ENCODE measurements at regions not wholly inside any gene's neighbourhood (a gene's known extent, or its start where the extent isn't known, plus 50 kb on each side); places are given as distances from the start of the nearest gene placed in this dataset.
"Not testable (repeated sequence)": the region's sequence is repeated elsewhere in the genome, so short reads cannot be mapped to it uniquely, and the experiment has no call there.

DNA sequence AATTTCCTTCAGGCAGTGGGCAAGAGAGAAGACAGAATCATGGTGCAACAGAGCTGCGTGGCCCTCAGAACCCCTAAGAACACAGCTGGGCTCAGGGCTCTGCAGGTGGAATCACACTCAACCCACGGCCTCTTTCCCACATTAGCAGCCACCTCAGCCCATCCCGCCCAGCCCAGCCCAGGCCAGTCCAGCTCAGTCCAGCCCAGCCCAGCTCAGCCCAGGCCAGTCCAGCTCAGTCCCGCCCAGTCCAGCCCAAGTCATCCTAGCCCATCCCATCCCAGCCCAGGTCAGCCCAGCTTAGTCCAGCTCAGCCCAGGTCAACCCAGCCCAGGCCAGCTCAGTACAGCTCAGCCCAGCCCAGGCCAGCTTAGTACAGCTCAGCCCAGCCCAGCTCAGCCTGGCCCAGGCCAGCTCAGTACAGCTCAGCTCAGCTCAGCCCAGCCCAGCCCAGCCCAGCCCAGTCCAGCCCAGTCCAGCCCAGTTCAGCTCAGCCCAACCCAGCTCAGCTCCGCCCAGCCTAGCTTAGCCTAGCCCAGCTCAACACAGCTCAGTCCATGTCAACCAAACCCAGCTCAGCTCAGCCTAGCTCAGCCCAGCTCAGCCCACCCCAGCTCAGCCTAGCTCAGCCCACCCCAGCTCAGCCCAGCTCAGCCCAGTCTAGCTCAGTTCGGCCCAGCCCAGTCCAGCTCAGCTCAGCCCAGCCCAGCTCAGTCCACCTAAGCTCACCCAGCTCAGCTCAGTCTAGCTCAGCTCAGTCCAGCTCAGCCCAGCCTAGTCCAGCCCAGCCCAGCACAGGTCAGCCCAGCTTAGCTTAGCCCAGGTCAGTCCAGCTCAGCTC is 183.1 kb downstream of the TMEM121 start:
- DNase-seq (ENCODE audit: extremely low read depth, low read depth) = no peak
- TF ChIP-seq CTCF (IDR thresholded peaks at IDR 0.05; ENCODE audit: low read depth, low read length) = no peak

- DNase-seq (ENCODE audit: extremely low read depth, low read depth) = no peak
- TF ChIP-seq CTCF (IDR thresholded peaks at IDR 0.05; ENCODE audit: low read depth, low read length) = no peak
Observed at GRCh38 chr14:105710119-105711043, 184.0 kb downstream of the TMEM121 start.

GRCh38 chr14:105711044-105711620 is 184.7 kb downstream of the TMEM121 start:
- DNase-seq (ENCODE audit: extremely low read depth, low read depth) = no peak

GRCh38 chr14:105711841-105712460 is 185.6 kb downstream of the TMEM121 start:
- TF ChIP-seq CTCF (IDR thresholded peaks at IDR 0.05; ENCODE audit: low read depth, low read length) = no peak
- DNase-seq (ENCODE audit: extremely low read depth, low read depth) = no peak

More at GRCh38 chr14:105711044-105711620, 184.7 kb downstream of the TMEM121 start:
- TF ChIP-seq CTCF (IDR thresholded peaks at IDR 0.05; ENCODE audit: low read depth, low read length) = no peak

DNA sequence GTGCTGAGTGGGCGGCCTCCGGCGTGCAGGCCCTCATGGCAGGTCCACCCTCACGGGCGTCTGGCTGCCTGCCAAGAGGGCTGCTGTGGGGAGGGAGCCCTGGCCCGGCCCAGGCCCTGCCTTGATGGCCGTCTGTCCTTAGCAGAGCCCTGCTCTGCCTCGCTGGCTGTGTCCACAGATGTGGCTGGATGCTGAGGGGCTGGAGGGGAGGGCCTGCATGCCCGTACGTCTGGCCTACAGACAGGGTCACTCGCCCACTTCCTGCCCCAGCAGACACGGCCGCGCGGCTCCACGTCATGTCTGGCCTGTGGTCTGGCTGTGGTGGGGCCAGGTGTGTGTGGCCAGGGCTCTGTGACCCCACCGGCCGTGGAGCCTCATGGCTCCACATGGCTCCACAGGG is 186.3 kb downstream of the TMEM121 start:
- not testable (repeated sequence) for DNase-seq (ENCODE audit: extremely low read depth, low read depth)

- DNase-seq (ENCODE audit: extremely low read depth, low read depth) = not testable (repeated sequence)
Observed at GRCh38 chr14:105713160-105713559, 186.8 kb downstream of the TMEM121 start.

DNA sequence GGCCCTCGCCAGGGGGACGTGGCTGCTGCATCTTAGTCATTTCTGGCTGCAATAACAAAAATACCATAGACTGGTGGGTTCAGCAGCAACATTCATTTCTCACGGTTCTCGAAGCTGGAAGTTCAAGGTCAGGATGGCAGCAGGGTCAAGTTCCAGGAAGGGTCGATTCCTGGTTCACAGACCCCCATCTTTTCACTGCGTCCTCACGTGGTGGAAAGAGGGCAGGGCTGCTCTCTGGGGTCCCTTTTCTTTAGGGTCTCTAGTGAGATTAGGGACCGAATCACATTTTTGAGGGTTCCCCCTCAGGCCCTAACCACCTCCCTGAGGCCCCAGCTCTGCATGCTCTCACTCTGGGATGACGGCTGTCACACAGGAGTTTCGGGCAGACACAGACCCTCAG is 187.5 kb downstream of the TMEM121 start:
- not testable (repeated sequence) for DNase-seq (ENCODE audit: extremely low read depth, low read depth)

GRCh38 chr14:105718787-105719186 is 192.4 kb downstream of the TMEM121 start:
- DNase-seq (ENCODE audit: extremely low read depth, low read depth) = not testable (repeated sequence)

DNA sequence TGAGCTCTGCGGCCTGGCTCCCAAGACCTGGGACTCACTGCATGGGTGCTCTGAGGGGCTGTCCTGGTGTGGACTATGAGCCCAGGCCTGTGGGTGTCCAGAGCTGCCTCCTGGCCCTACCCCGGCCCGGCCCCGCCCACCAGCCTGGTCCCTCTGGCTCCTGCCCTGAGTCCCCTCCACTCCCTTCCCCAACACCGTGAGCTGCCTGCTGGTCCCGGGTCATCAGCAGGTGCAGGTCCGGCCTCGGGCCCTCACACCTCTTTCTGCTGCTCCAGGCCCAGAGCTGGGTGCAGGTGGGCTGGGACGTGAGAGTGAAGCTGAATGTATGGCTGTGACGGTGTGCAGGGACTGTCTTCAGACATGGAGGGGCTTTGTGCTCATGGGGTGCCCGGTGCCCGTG is 193.7 kb downstream of the TMEM121 start:
- not testable (repeated sequence) for DNase-seq (ENCODE audit: extremely low read depth, low read depth)

DNA sequence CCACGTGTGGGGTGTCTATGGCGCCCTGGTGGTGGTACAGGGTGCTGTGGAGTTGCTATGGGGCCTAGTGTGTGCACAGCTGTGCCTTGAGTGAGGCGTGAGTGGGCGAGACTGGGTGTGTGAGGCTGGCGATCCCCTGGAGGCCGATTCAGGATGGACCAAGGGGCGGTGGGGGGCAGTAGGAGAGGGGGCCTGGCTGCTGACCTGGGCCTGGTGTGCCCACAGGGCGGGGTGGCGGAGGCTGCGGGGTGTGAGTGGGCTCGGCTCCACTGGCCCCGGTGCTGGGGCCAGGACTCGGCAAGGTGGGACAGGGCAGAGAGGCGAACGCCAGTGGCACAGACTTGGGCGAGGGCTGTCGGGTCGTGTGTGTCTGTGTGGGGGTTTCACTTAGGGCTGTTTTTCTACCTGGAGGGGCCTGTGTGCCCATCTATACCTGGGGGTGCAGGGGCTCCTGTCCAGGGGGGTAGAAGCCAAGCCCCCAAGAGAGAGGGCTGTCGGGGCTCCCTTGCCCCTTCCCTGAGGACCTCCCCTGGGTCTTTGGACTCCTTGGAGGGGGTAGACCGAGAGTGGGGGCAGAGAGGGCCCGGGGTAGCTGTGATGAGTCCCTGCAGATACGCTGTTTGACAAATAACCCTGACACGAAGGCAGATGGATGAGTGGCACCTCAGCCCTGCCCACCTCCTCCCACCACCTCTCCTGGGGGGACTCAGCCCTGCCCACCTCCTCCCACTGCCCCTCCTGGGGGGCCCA is 194.6 kb downstream of the TMEM121 start:
- not testable (repeated sequence) for DNase-seq (ENCODE audit: extremely low read depth, low read depth)

DNA sequence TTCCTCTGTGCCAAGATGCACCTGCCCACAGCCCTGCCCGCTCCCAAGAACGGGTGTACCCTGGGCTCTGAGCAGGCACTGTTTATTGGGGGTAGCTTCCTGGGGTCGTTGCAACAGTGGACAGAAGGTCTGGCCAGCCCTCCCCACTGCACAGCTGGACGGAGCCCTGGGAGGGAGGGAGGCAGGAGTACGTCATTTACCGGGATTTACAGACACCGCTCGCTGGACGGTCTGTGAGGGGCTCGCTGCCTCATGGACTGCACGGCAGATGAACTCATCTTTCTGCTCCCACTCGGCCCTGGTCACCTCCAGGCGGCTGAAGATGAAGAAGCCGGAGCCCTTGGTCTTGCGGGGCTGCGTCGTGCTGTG is 195.2 kb downstream of the TMEM121 start:
- DNase-seq (ENCODE audit: extremely low read depth, low read depth) = not testable (repeated sequence)

DNA sequence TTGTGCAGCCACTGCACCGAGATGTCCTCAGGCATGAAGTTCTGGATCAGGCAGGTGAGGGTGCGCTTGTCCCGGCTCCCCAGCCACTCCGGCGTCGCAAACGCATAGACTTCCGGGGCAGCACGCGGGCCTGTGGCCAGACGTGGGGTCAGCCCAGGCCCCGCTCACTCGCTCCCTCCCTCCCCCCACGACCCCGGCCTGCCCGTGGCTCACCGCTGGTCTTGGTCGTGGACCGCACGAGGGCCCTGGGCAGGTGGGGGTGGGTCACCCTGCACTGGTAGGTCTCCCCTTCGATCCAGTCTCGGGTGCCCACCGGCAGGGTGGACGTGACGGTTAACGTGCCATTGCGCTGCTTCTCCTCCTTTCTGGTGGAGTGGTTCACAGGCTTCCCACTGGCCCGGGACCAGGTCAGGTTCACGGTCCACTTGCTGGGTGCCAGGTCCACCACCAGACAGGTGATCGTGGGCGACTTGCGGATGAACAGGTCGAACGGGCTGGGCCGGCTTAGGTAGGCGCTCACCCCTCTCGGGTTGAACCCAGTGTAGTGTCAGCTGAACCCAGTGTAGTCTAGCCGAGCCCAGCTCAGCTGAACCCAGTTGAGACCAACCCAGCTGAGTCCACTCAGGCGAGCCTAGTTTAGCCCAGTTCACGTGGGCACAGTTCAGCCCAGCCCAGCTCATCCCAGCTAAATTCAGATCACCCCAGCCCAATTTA is 195.8 kb downstream of the TMEM121 start:
- not testable (repeated sequence) for DNase-seq (ENCODE audit: extremely low read depth, low read depth)

DNA sequence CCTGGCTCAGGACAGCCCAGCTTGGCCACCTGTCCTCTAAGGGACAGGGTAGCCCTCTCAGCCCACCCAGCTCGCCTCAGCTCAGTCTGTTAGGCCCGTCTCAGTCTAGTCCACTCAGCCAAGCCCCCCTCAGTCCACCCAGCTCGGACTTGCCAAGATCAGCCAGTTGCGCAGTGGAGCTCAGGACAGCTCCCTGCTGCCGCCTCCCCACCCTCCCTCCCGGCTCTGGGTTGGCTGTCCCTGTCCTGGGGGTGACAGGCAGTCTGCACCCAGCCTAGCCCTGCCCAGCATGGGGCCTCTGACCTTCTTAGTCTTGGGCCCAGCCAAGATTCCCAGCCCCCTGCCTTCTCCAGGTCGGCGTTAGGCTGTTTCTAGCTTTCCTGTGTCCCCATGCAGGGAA is 196.9 kb downstream of the TMEM121 start:
- DNase-seq (ENCODE audit: extremely low read depth, low read depth) = not testable (repeated sequence)
